Fibroblast of pulmonary artery (primary cell): ENCODE measurements at regions not wholly inside any gene's neighbourhood (a gene's known extent, or its start where the extent isn't known, plus 50 kb on each side); places are given as distances from the start of the nearest gene placed in this dataset.
A peak's percentile ranks its signal among the peaks of the same experiment; 100 is the strongest.

Experiments used
- DNase-seq: peaks from one replicate; pipeline ENCODE4 v3.0.0-alpha.2; 2010; ENCODE audit warnings: low read depth
- H3K4me3 ChIP-seq: replicated peaks from 2 replicates; pipeline ENCODE4 v1.5.1; 2011; ENCODE audit warnings: low read depth, mild to moderate bottlenecking, control low read depth, low read length, moderate library complexity
- TF ChIP-seq, protein P1 (sequence below): IDR thresholded peaks from 2 replicates; pipeline ENCODE4 v1.5.1; 2011; ENCODE audit warnings: mild to moderate bottlenecking, control low read depth, low read length, inconsistent platforms; ENCODE audit errors: missing control alignments

DNA sequence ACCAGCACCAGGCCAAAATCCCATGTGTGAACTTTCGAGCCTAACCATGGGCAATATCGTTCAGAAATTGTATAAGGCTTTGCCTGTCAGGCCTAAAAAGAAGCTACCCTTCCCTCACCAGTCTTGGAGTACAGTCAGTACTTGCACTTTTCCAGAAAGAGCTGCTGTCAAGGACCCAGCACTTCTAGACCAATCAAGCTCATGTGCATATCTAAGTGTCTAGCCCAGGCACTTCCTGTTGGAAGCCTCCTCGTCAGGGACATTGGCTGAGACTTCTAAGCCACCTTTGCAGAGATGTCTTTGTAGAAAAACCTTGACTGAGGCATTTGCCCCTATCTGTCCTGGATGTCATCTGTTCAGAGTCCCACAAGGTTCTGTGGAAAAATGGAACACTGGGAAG lies 1930.5 kb downstream of the EFNA5 start:
- TF ChIP-seq, protein P1, sequence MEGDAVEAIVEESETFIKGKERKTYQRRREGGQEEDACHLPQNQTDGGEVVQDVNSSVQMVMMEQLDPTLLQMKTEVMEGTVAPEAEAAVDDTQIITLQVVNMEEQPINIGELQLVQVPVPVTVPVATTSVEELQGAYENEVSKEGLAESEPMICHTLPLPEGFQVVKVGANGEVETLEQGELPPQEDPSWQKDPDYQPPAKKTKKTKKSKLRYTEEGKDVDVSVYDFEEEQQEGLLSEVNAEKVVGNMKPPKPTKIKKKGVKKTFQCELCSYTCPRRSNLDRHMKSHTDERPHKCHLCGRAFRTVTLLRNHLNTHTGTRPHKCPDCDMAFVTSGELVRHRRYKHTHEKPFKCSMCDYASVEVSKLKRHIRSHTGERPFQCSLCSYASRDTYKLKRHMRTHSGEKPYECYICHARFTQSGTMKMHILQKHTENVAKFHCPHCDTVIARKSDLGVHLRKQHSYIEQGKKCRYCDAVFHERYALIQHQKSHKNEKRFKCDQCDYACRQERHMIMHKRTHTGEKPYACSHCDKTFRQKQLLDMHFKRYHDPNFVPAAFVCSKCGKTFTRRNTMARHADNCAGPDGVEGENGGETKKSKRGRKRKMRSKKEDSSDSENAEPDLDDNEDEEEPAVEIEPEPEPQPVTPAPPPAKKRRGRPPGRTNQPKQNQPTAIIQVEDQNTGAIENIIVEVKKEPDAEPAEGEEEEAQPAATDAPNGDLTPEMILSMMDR: no peak
- no peak overlapping the region for H3K4me3 ChIP-seq
- no peak for DNase-seq

DNA sequence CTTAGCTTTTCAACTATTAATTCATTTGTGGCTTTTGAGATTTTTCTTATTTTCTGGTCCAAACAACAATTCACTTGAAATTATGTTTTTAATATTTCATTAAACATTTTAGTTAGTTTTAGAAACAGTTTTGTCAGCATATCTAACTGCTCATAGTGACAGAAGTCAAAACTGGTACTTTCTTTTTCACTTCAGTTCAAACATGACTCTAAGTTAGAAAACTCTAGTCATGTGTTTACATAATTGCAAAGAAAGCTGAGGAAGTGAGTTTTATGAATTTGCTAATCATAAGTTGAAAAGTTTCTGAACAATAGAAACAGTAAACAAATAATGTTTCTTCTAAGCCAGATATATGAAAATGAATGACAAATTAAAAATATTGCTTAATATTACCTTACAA lies 1931.0 kb downstream of the EFNA5 start:
- TF ChIP-seq, protein P1: no peak
- no peak for DNase-seq
- no peak overlapping the region for H3K4me3 ChIP-seq

DNA sequence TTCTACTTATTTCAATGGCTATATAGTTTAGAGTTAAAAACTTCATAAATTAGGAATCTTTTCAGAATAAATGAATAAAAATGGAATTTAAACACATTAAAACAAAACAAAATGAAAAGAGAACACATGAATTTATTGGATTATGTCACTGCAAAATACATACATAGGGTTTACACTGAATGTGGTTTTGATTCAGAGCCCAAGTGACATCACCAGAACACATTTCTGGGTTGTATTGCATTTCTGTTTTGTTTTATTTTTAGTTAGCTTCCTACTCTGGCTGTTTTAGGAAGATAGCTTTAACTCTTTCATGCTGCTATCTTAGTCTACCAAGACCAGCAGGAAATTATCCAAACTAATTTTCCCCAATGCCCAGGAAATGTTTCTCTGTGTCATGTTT lies 1935.0 kb downstream of the EFNA5 start:
- TF ChIP-seq, protein P1: no peak
- H3K4me3 ChIP-seq: no peak overlapping the region
- DNase-seq: peak; percentile 4

DNA sequence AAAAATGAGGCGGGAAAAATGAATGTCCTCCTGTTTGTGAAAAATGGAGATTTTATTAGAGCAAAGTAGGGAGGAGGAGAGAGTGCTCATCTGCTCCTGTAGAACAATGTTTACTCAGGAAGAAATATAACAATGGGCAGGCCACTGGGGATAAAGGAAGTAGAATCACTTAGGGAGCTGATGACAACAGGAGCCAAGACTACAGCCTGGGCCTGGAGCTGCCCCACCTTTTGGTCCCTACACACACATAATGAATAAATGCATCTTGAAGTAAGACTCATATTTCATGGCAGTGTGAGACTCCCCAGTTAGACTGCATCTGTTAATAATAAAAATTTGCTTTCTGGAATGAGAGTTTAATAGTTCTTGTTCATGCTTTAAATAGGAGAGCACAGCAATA lies 1939.8 kb downstream of the EFNA5 start:
- H3K4me3 ChIP-seq: no peak overlapping the region
- TF ChIP-seq, protein P1: no peak
- no peak for DNase-seq

DNA sequence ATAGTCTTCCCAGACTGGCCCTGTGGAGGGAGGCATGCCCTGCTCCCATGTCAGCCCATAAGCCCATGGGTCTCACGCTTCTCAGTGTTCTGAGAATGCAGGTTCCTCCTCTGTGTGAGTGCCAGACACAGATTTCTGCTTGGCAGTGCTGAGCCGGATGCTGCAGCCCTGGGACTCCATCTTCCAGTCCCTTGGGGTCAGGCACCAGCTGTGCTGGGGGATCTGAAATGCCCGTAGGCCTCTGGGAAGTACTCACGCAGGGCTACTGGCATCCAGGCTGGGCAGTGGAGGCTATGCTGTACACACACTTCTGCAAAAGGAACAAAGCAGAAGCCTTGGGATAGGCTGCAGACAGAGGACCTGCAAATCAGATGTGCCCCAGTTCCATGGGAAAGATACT lies 1944.6 kb downstream of the EFNA5 start:
- DNase-seq: no peak
- no peak overlapping the region for H3K4me3 ChIP-seq
- TF ChIP-seq, protein P1: no peak

DNA sequence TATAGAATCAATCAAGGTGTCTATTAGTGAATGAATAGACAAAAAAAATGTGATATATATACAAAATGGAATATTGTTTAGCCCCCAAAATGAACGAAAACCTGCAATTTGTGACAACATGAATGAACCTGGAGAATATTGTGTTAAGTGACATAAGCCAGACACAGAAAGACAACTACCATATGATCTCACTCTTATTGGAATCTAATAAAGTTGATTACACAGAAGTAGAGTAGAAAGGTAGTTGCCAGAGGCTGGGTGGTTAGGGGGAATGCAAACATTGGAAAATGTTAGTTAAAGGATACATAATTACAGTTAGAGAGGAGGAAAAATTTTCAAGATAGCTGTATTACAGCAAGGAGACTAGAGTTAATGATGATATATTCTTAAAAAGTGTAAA lies 1962.3 kb downstream of the EFNA5 start:
- TF ChIP-seq, protein P1: no peak
- no peak overlapping the region for H3K4me3 ChIP-seq
- DNase-seq: no peak

DNA sequence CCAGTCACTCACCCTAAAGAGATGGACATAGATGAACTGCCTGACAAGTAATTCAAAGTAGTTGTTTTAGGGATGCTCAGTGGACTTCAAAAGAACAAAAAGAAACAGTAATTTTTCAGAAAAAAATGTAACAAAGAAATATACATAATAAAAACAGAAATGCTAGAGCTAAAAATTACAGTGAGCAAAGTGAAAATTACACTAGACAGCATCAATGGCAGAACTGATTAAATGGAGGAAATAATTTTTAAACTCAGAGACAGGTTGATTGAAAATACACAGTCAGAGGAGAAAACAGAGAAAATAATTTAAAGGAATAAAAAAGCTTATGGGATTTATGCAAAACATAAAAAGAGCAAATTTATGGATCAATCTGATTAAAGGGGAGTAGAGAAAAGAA lies 1968.4 kb downstream of the EFNA5 start:
- TF ChIP-seq, protein P1: no peak
- no peak overlapping the region for H3K4me3 ChIP-seq
- no peak for DNase-seq
